HepG2 (cell line): ENCODE measurements at regions not wholly inside any gene's neighbourhood (a gene's known extent, or its start where the extent isn't known, plus 50 kb on each side); places are given as distances from the start of the nearest gene placed in this dataset.

Source experiments
- ATAC-seq: fragments of 200-7000 bp; cut with Tn5 transposase; 3 replicates; pipeline ENCODE4 v1.9.1; 2020; ENCODE audit warnings: mild to moderate bottlenecking, moderate library complexity
- BruUV-seq: library from RNA; stranded (reverse); fragments of 400-500 nt; replicated peaks from 2 replicates; lab custom pipeline; 2021; lab: Mats Ljungman, UMichigan
- CTCF ChIA-PET: fragments of 300-600 bp; formaldehyde crosslinking; extraction: SDS; loops from one replicate; lab custom pipeline; 2021; ENCODE audit warnings: low total read pairs, inconsistent platforms, low intra/inter-chr PET ratio; lab: Yijun Ruan, JAX
- POLR2A ChIA-PET: fragments of 350-600 bp; sonication (Branson Sonifier 250); formaldehyde crosslinking; loops from one replicate; lab custom pipeline; 2020; ENCODE audit warnings: antibody characterized with exemption, inconsistent platforms; lab: Yijun Ruan, JAX
- DNase-seq: peaks from one replicate; pipeline ENCODE4 v3.0.0-alpha.2; 2015; ENCODE audit warnings: low spot score
- FAIRE-seq: peaks from 3 replicates; lab custom pipeline; 2011; peaks lifted over from hg19 to GRCh38; lab: Jason Lieb, UNC
- H2AFZ ChIP-seq: one replicate; pipeline ENCODE4 v1.6.1; 2011; ENCODE audit warnings: low read length, inconsistent platforms
- H3K27ac ChIP-seq: fragments of 300-600 bp; 3 replicates; pipeline ENCODE4 v1.8.0; 2011; ENCODE audit warnings: mixed run types, mild to moderate bottlenecking, mixed read lengths, low read length, inconsistent platforms; ENCODE audit not compliant: insufficient read depth; ENCODE audit errors: extremely low read length
- H3K27me3 ChIP-seq, 2 experiments: fragments of 200-600 bp in 1 of 2; 2 replicates in 1 of 2; 3 replicates in 1 of 2; pipeline versions ENCODE4 v1.6.0 to v1.8.0; 2011; ENCODE audit warnings: low read length in 2 of 2, mild to moderate bottlenecking in 2 of 2, moderate library complexity in 2 of 2, inconsistent platforms in 1 of 2; ENCODE audit not compliant: insufficient read depth in 2 of 2, control insufficient read depth in 1 of 2
- H3K36me3 ChIP-seq, 2 experiments: fragments of 200-600 bp in 1 of 2; replicated peaks in 1 of 2; 2 replicates in 1 of 2; 3 replicates in 1 of 2; pipeline versions ENCODE4 v1.5.1 to v1.8.0; 2011; ENCODE audit warnings: low read length in 2 of 2, inconsistent platforms in 1 of 2; ENCODE audit not compliant: insufficient read depth in 2 of 2, control insufficient read depth in 1 of 2
- H3K4me1 ChIP-seq: 2 replicates; pipeline ENCODE4 v1.5.1; 2012; ENCODE audit warnings: low read length, inconsistent platforms; ENCODE audit not compliant: insufficient read depth
- H3K4me2 ChIP-seq: 2 replicates; pipeline ENCODE4 v1.6.0; 2011; ENCODE audit warnings: low read depth, low read length, inconsistent platforms
- H3K4me3 ChIP-seq, 3 experiments: fragments of 200-600 bp in 1 of 3; sonication (generic), shearing (Covaris generic) in 1 of 3; replicated peaks in 1 of 3; 2 replicates each; pipeline ENCODE4 v1.5.1; 2011 to 2016; ENCODE audit warnings: low read length in 3 of 3, inconsistent platforms in 2 of 3, low read depth in 2 of 3, mild to moderate bottlenecking in 2 of 3, control low read depth in 1 of 3, mixed read lengths in 1 of 3; ENCODE audit not compliant: insufficient read depth in 1 of 3
- H3K79me2 ChIP-seq: one replicate; pipeline ENCODE4 v1.6.1; 2011; ENCODE audit warnings: low read length, inconsistent platforms; ENCODE audit not compliant: insufficient read depth
- H3K9ac ChIP-seq: 2 replicates; pipeline ENCODE4 v1.6.0; 2011; ENCODE audit warnings: mild to moderate bottlenecking, low read depth, low read length, inconsistent platforms; ENCODE audit not compliant: insufficient read depth
- H3K9me3 ChIP-seq: 2 replicates; pipeline ENCODE4 v1.5.1; 2012; ENCODE audit warnings: mild to moderate bottlenecking, low read length
- H4K20me1 ChIP-seq: 2 replicates; pipeline ENCODE4 v1.6.0; 2011; ENCODE audit warnings: inconsistent platforms, mild to moderate bottlenecking, low read length, moderate library complexity; ENCODE audit not compliant: insufficient read depth
- ASH2L ChIP-seq: fragments of 300-600, 200-600 bp; sonication (generic); IDR thresholded peaks from 2 replicates; pipeline ENCODE4 v1.7.0; 2017; ENCODE audit warnings: low read depth, mild to moderate bottlenecking, moderate library complexity, mixed read lengths, low read length; ENCODE audit not compliant: insufficient read length
- ETV5 ChIP-seq: IDR thresholded peaks from 2 replicates; pipeline ENCODE4 v1.6.1; 2018; ENCODE audit warnings: missing biosample characterization, missing genetic modification reagents, inconsistent platforms, borderline replicate concordance
- HOXD1 ChIP-seq: sonication (generic); formaldehyde crosslinking; IDR thresholded peaks from 2 replicates; pipeline ENCODE4 v1.5.0; 2020; ENCODE audit warnings: missing genetic modification reagents
- JARID2 ChIP-seq: sonication (generic); formaldehyde crosslinking; IDR thresholded peaks from 2 replicates; pipeline ENCODE4 v1.8.1; 2023; ENCODE audit warnings: missing genetic modification reagents, inconsistent platforms; ENCODE audit not compliant: insufficient replicate concordance
- MED8 ChIP-seq: sonication (generic); formaldehyde crosslinking; IDR thresholded peaks from 2 replicates; pipeline ENCODE4 v1.8.1; 2023; ENCODE audit warnings: mild to moderate bottlenecking, missing genetic modification reagents; ENCODE audit not compliant: insufficient replicate concordance
- NR1H2 ChIP-seq: sonication (generic); formaldehyde crosslinking; IDR thresholded peaks from 2 replicates; pipeline ENCODE4 v1.8.1; 2022; ENCODE audit warnings: low read depth, missing genetic modification reagents, borderline replicate concordance
- SNAI1 ChIP-seq: sonication (generic); formaldehyde crosslinking; IDR thresholded peaks from 2 replicates; pipeline ENCODE4 v1.5.0; 2020; ENCODE audit warnings: mild to moderate bottlenecking, missing genetic modification reagents, borderline replicate concordance
- TAF15 ChIP-seq: fragments of 200-400 bp; formaldehyde crosslinking; IDR thresholded peaks from one replicate; pipeline ENCODE4 v1.6.1; 2018; ENCODE audit warnings: mild to moderate bottlenecking, low read depth, low read length; ENCODE audit not compliant: poor library complexity, severe bottlenecking
- TCF7L2 ChIP-seq: IDR thresholded peaks from 2 replicates; pipeline ENCODE4 v1.6.1; 2011; ENCODE audit warnings: mild to moderate bottlenecking, low read depth, low read length, moderate library complexity
- ZNF24 ChIP-seq: fragments of 450-650 bp; IDR thresholded peaks from 2 replicates; pipeline ENCODE4 v1.6.1; 2017; ENCODE audit warnings: antibody characterized with exemption, mild to moderate bottlenecking
- ZNF451 ChIP-seq: sonication (generic); formaldehyde crosslinking; IDR thresholded peaks from 2 replicates; pipeline ENCODE4 v1.5.0; 2020; ENCODE audit warnings: mild to moderate bottlenecking, missing genetic modification reagents
- ZNF496 ChIP-seq: sonication (generic); formaldehyde crosslinking; IDR thresholded peaks from 2 replicates; pipeline ENCODE4 v1.8.1; 2023; ENCODE audit warnings: mild to moderate bottlenecking, moderate library complexity, missing genetic modification reagents; ENCODE audit not compliant: insufficient replicate concordance
- ZNF557 ChIP-seq: sonication (generic); formaldehyde crosslinking; IDR thresholded peaks from 2 replicates; pipeline ENCODE4 v1.4.0; 2020; ENCODE audit warnings: missing genetic modification reagents
- ZNF607 ChIP-seq: sonication (generic); formaldehyde crosslinking; IDR thresholded peaks from 2 replicates; pipeline ENCODE4 v1.5.1; 2020; ENCODE audit warnings: missing genetic modification reagents, mild to moderate bottlenecking, borderline replicate concordance
- ZNF614 ChIP-seq: IDR thresholded peaks from 2 replicates; pipeline ENCODE4 v1.6.1; 2018; ENCODE audit warnings: missing biosample characterization, missing genetic modification reagents, inconsistent platforms, borderline replicate concordance
- ZNF660 ChIP-seq: sonication (generic); formaldehyde crosslinking; IDR thresholded peaks from 2 replicates; pipeline ENCODE4 v1.5.1; 2020; ENCODE audit warnings: mild to moderate bottlenecking, low read depth, missing genetic modification reagents, borderline replicate concordance
- ZNF772 ChIP-seq: sonication (generic); formaldehyde crosslinking; IDR thresholded peaks from 2 replicates; pipeline ENCODE4 v1.5.0; 2020; ENCODE audit warnings: mild to moderate bottlenecking, missing genetic modification reagents
- ZSCAN21 ChIP-seq: sonication (generic); formaldehyde crosslinking; IDR thresholded peaks from 2 replicates; pipeline ENCODE4 v1.8.0; 2022; ENCODE audit warnings: mild to moderate bottlenecking, missing genetic modification reagents, moderate library complexity, borderline replicate concordance
- WGBS: methylation state at CpG from one replicate; pipeline ENCODE4 v1.1.6; 2017; ENCODE audit warnings: low lambda C conversion rate; 5-methylcytosine and 5-hydroxymethylcytosine counted together
- in situ Hi-C: cut with HindIII; loops from 2 replicates; pipeline ENCODE4 v1.10.0; 2017; ENCODE audit warnings: low pct_unique_long_range_greater_than_20kb; ENCODE audit not compliant: extremely low pct_ligation_motif_present
- intact Hi-C: fragments of 100-400 bp; cut with micrococcal nuclease; formaldehyde crosslinking; loops from one replicate; pipeline ENCODE4 v1.10.0; 2022; ENCODE audit not compliant: unreplicated experiment
- TF ChIP-seq, protein P1 (sequence below): sonication (generic); formaldehyde crosslinking; IDR thresholded peaks from 2 replicates; pipeline ENCODE4 v1.4.0; 2020; ENCODE audit warnings: mild to moderate bottlenecking, low read depth, missing genetic modification reagents
- TF ChIP-seq, protein P2 (sequence below): sonication (generic); formaldehyde crosslinking; IDR thresholded peaks from 2 replicates; pipeline ENCODE4 v1.5.0; 2020; ENCODE audit warnings: missing genetic modification reagents
- TF ChIP-seq, protein P3 (sequence below): sonication (generic); formaldehyde crosslinking; IDR thresholded peaks from 2 replicates; pipeline ENCODE4 v1.4.0; 2020; ENCODE audit warnings: missing genetic modification reagents; ENCODE audit errors: not compliant biosample characterization

DNA sequence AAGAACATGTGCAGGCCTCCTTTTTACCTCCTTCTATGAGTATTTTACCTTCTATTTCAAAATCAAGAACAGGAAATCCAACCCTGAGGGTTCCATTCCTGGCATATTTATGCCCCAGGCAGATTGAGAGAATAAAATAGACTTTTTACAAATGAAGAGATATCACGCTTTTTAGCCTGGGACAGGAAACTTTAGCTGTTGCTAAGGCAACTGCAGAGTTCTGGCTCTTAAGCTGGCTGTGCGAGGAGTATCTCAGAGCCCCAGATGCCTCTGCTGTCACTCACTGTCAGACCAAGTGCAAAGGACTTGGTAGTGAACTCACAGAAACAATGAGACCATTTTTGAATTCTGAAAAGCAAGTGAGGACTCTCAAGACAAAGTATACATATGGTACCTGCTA lies 69.5 kb upstream of the HSPB3 start (continued):
- TF ChIP-seq, protein P1, sequence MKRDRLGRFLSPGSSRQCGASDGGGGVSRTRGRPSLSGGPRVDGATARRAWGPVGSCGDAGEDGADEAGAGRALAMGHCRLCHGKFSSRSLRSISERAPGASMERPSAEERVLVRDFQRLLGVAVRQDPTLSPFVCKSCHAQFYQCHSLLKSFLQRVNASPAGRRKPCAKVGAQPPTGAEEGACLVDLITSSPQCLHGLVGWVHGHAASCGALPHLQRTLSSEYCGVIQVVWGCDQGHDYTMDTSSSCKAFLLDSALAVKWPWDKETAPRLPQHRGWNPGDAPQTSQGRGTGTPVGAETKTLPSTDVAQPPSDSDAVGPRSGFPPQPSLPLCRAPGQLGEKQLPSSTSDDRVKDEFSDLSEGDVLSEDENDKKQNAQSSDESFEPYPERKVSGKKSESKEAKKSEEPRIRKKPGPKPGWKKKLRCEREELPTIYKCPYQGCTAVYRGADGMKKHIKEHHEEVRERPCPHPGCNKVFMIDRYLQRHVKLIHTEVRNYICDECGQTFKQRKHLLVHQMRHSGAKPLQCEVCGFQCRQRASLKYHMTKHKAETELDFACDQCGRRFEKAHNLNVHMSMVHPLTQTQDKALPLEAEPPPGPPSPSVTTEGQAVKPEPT (CRISPR knock-in tag) = no peak
- no peak for TF ChIP-seq ZNF24
- TF ChIP-seq ZNF772 = no peak
- no peak for TF ChIP-seq NR1H2 (CRISPR knock-in tag)
- no peak for TF ChIP-seq JARID2 (CRISPR knock-in tag)
- TF ChIP-seq ZNF496 (CRISPR knock-in tag) = no peak
- TF ChIP-seq ZSCAN21 (CRISPR knock-in tag) = no peak
- TF ChIP-seq ZNF614 (CRISPR knock-in tag) = no peak
- no peak for TF ChIP-seq SNAI1
- no peak for TF ChIP-seq ASH2L
- TF ChIP-seq, all 625 proteins: peak for 0

DNA sequence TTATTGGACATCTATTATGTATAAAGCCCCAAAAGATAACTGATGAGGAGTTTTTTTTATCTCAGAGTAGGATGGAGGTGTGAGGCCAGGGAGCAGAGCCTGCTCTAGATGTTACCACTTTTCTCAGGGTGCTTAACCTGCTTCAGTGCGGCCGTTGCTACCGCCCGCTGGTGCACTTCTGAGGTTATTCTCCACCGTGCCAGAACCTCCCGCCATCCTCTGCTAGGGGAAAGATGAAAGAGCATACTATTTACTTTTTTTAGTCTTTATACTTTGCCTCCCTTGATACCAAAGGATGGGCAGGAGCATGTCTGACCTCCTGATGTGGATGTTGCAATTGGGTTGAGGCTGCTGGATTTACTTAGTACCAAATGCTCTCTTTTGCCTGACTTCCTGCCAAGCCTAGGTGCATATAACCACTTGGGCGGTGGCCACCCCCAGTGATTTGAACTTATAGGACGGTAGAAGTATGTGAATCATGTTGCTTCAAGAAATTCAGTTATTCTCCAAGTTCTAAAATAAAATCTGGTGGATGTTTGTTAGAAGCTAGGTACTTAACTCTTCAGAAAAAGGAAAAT lies 71.1 kb upstream of the HSPB3 start:
- intact Hi-C loops (no loop called here), in situ Hi-C loops (no loop called here)
- Histone ChIP-seq H3K79me2 (no peaks in the 10 kb centered on the region), H3K4me2 (no peak overlapping the region), H2AFZ (no peak overlapping the region), H3K4me3 (no peak overlapping the region), H3K4me1 (no peaks in the 10 kb centered on the region), H3K9me3 (no peaks in the 10 kb centered on the region), H3K27me3 (no peaks in the 10 kb centered on the region), H3K9ac (no peak overlapping the region), H3K27ac (no peak overlapping the region), H4K20me1 (no peaks in the 10 kb centered on the region), H3K36me3 (no peaks in the 10 kb centered on the region)
- ATAC-seq (no peak), FAIRE-seq (no peak), DNase-seq (no peak)
- ChIA-PET CTCF (no interaction called here), POLR2A (no interaction called here)
- WGBS = 0% methylated on average over 8 of the region's 8 CpGs
- BruUV-seq = no TSS peak
- TF ChIP-seq ZNF660 (CRISPR knock-in tag) (no peak), TCF7L2 (no peak), TAF15 (no peak), ETV5 (no peak), ZNF24 (no peak), MED8 (CRISPR knock-in tag) (no peak), ZNF607 (CRISPR knock-in tag) (no peak), HOXD1 (CRISPR knock-in tag) (no peak), ZNF557 (CRISPR knock-in tag) (no peak), ZNF451 (CRISPR knock-in tag) (no peak)
- TF ChIP-seq, protein P2, sequence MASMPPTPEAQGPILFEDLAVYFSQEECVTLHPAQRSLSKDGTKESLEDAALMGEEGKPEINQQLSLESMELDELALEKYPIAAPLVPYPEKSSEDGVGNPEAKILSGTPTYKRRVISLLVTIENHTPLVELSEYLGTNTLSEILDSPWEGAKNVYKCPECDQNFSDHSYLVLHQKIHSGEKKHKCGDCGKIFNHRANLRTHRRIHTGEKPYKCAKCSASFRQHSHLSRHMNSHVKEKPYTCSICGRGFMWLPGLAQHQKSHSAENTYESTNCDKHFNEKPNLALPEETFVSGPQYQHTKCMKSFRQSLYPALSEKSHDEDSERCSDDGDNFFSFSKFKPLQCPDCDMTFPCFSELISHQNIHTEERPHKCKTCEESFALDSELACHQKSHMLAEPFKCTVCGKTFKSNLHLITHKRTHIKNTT (CRISPR knock-in tag) = no peak
- TF ChIP-seq, protein P3, sequence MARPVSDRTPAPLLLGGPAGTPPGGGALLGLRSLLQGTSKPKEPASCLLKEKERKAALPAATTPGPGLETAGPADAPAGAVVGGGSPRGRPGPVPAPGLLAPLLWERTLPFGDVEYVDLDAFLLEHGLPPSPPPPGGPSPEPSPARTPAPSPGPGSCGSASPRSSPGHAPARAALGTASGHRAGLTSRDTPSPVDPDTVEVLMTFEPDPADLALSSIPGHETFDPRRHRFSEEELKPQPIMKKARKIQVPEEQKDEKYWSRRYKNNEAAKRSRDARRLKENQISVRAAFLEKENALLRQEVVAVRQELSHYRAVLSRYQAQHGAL (CRISPR knock-in tag) = no peak
